Osteoblast (primary cell): ENCODE measurements at regions not wholly inside any gene's neighbourhood (a gene's known extent, or its start where the extent isn't known, plus 50 kb on each side); places are given as distances from the start of the nearest gene placed in this dataset.
"Not testable (repeated sequence)": the region's sequence is repeated elsewhere in the genome, so short reads cannot be mapped to it uniquely, and the experiment has no call there.

Source experiments
- DNase-seq: peaks from one replicate; pipeline ENCODE4 v3.0.0; 2011; ENCODE audit warnings: low spot score, mixed read lengths; ENCODE audit not compliant: insufficient read length; ENCODE audit errors: missing footprints
- H2AFZ ChIP-seq: 2 replicates; pipeline ENCODE4 v1.6.0; 2011; ENCODE audit warnings: mild to moderate bottlenecking, low read length
- H3K27ac ChIP-seq: 2 replicates; pipeline ENCODE4 v1.5.1; 2011; ENCODE audit warnings: mild to moderate bottlenecking, low read depth, low read length, moderate library complexity
- H3K27me3 ChIP-seq: 2 replicates; pipeline ENCODE4 v1.6.0; 2012; ENCODE audit warnings: mild to moderate bottlenecking, control low read depth, inconsistent platforms, low read length, moderate library complexity; ENCODE audit not compliant: insufficient read depth
- H3K36me3 ChIP-seq: 2 replicates; pipeline ENCODE4 v1.5.1; 2011; ENCODE audit warnings: mild to moderate bottlenecking, low read length, control low read depth, moderate library complexity; ENCODE audit not compliant: insufficient read depth
- H3K4me1 ChIP-seq: 2 replicates; pipeline ENCODE4 v1.5.1; 2011; ENCODE audit warnings: mild to moderate bottlenecking, low read length, control low read depth, moderate library complexity; ENCODE audit not compliant: insufficient read depth
- H3K4me2 ChIP-seq: 2 replicates; pipeline ENCODE4 v1.6.0; 2011; ENCODE audit warnings: mild to moderate bottlenecking, low read length; ENCODE audit not compliant: insufficient read depth
- H3K4me3 ChIP-seq: fragments of 200-600 bp; sonication (generic); 3 replicates; pipeline ENCODE4 v1.5.1; 2012; ENCODE audit warnings: mild to moderate bottlenecking, low read length, inconsistent platforms; ENCODE audit not compliant: insufficient read depth
- H3K79me2 ChIP-seq: 2 replicates; pipeline ENCODE4 v1.6.0; 2012; ENCODE audit warnings: mild to moderate bottlenecking, low read length, control low read depth, inconsistent platforms; ENCODE audit not compliant: insufficient read depth
- H3K9me3 ChIP-seq: 2 replicates; pipeline ENCODE4 v1.5.1; 2011; ENCODE audit warnings: low read depth, low read length, control low read depth
- H4K20me1 ChIP-seq: 2 replicates; pipeline ENCODE4 v1.6.0; 2012; ENCODE audit warnings: mild to moderate bottlenecking, low read length, control low read depth; ENCODE audit not compliant: insufficient read depth
- TF ChIP-seq, protein P1 (sequence below): IDR thresholded peaks from 2 replicates; pipeline ENCODE4 v1.5.1; 2011; ENCODE audit warnings: mild to moderate bottlenecking, low read depth, low read length, moderate library complexity; ENCODE audit errors: extremely low read depth

DNA sequence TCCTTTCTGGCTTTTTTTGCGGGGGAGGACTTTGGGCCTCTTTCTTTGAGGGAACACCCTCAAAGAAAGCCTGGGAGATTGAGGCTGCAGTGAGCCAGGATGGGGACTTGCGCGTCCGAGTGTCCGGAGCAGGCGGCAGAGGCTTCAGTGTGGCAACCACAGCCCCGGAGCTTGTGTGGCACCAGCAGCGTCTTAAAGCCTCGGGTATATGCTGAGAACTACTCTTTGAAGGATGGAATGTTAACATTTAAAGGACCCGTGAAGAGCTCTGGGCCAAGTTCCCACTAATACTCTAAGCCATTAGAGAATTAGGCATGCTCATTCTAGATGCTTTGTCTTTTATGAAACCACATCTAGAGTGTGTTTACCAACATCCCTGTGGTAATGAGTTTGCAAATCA lies 168.2 kb downstream of the SEPTIN7 start:
- Histone ChIP-seq H3K4me1 (no peaks in the 10 kb centered on the region), H3K79me2 (no peaks in the 10 kb centered on the region), H3K27me3 (peaks cover 6% of the 10 kb centered on the region), H3K27ac (no peak overlapping the region), H3K36me3 (no peaks in the 10 kb centered on the region), H2AFZ (no peak overlapping the region), H3K9me3 (no peaks in the 10 kb centered on the region), H3K4me2 (no peak overlapping the region), H3K4me3 (no peak overlapping the region), H4K20me1 (no peaks in the 10 kb centered on the region)
- DNase-seq = peak; percentile 73
- TF ChIP-seq, protein P1, sequence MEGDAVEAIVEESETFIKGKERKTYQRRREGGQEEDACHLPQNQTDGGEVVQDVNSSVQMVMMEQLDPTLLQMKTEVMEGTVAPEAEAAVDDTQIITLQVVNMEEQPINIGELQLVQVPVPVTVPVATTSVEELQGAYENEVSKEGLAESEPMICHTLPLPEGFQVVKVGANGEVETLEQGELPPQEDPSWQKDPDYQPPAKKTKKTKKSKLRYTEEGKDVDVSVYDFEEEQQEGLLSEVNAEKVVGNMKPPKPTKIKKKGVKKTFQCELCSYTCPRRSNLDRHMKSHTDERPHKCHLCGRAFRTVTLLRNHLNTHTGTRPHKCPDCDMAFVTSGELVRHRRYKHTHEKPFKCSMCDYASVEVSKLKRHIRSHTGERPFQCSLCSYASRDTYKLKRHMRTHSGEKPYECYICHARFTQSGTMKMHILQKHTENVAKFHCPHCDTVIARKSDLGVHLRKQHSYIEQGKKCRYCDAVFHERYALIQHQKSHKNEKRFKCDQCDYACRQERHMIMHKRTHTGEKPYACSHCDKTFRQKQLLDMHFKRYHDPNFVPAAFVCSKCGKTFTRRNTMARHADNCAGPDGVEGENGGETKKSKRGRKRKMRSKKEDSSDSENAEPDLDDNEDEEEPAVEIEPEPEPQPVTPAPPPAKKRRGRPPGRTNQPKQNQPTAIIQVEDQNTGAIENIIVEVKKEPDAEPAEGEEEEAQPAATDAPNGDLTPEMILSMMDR = no peak

DNA sequence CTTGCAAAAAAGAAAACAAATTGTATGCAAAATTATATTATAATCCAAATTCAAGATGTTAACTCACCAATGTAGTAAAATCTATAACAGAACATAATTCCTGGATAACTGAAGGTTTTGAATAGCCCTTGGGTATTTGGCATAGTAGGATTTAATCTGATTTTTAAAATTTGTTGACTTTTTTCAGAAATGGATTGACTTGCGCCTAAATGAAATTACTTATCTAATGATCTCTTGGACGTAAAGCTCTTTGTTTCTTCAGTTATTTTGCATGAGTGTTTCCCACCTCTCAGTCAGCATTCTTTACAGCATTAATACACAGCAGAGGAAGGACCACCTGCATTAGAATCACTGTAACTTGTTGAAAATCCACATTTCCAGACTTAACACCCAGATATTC lies 169.6 kb downstream of the SEPTIN7 start:
- TF ChIP-seq, protein P1 = no peak
- H3K4me2 ChIP-seq = no peak overlapping the region
- H3K36me3 ChIP-seq = no peaks in the 10 kb centered on the region
- no peak overlapping the region for H3K4me3 ChIP-seq
- H3K4me1 ChIP-seq = no peaks in the 10 kb centered on the region
- no peak overlapping the region for H2AFZ ChIP-seq
- no peaks in the 10 kb centered on the region for H3K79me2 ChIP-seq
- H4K20me1 ChIP-seq = no peaks in the 10 kb centered on the region
- DNase-seq = no peak
- peaks cover 6% of the 10 kb centered on the region for H3K27me3 ChIP-seq
- no peak overlapping the region for H3K27ac ChIP-seq
- H3K9me3 ChIP-seq = no peaks in the 10 kb centered on the region

DNA sequence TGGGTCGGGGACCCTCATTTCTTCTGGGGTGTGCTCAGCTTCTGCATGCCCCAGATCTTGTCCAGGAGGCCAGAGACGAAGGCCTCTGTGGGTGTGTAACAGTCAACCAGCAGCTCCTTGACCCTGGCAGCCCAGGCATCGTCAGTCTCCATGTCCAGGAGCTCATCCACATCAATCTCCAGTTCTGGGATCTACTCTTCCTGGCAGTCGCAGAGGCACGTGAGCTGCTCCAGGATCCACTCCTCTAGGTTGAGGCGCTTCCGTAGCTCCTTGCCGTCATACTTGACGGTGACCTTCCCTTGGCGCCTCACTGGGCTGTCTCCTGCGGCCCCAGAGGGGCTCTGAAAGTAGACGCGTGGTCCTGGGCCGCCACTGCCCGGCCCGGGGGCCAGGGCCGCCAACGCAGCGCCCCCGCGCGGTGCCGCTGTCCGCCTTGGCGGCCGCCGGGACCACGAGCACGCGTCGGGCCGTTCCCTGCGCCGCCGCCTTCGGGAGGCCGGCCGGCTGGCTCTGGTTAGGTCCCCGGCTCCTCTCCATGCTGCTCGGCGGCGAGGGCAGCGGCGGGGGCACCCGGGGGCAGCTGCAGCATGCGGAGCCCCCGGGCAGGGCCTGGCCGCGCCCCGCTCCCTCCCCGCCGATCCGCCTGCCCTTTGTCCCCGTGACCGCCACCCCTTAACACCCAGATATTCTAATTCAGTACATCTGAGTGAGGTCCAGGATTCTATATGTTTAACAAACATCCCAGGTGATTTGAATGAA lies 170.5 kb downstream of the SEPTIN7 start:
- no peaks in the 10 kb centered on the region for H3K4me1 ChIP-seq
- H4K20me1 ChIP-seq = no peaks in the 10 kb centered on the region
- H2AFZ ChIP-seq = no peak overlapping the region
- H3K79me2 ChIP-seq = no peaks in the 10 kb centered on the region
- H3K4me3 ChIP-seq = peak overlapping the region; percentile 28
- TF ChIP-seq, protein P1 = no peak
- no peaks in the 10 kb centered on the region for H3K36me3 ChIP-seq
- peak; percentile 76 for DNase-seq
- H3K9me3 ChIP-seq = no peaks in the 10 kb centered on the region
- no peak overlapping the region for H3K27ac ChIP-seq
- H3K4me2 ChIP-seq = peak overlapping the region; percentile 18
- H3K27me3 ChIP-seq = peaks cover 6% of the 10 kb centered on the region

DNA sequence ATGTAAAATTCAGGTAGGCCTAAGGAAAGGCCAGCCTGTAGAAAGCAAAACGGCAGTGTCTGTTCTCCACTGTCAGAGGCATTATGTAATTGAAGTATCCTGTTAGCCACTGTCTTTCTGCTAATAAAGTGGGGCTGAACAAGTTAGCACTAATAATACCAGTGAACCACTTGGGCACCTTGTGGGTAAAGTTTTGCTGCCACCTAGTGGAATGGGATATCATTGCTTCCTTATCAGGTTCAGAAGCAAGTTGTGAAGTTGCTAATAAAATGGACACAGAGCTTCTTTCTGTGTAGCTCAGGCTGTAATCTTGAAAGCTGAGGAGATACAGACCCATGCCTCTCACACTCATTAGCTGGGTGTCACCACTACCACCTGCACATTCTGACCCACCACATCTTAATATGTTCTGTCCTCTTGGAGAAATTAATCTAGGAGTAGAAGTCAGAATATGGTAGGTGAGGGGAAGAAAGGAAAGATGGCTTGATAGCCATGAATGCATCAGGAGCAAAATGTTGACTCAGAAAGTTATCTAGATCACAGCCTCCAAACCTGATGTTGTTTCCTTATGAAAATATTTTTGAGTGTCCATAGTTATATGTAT lies 175.1 kb downstream of the SEPTIN7 start:
- Histone ChIP-seq H3K27ac (no peak overlapping the region), H3K36me3 (no peaks in the 10 kb centered on the region), H3K4me2 (no peak overlapping the region), H3K4me1 (no peaks in the 10 kb centered on the region), H3K4me3 (no peak overlapping the region), H3K27me3 (peaks cover 12% of the 10 kb centered on the region), H3K79me2 (no peaks in the 10 kb centered on the region), H4K20me1 (no peaks in the 10 kb centered on the region), H2AFZ (no peak overlapping the region), H3K9me3 (no peaks in the 10 kb centered on the region)
- peak; percentile 71 for DNase-seq
- TF ChIP-seq, protein P1 = peak; percentile 74

DNA sequence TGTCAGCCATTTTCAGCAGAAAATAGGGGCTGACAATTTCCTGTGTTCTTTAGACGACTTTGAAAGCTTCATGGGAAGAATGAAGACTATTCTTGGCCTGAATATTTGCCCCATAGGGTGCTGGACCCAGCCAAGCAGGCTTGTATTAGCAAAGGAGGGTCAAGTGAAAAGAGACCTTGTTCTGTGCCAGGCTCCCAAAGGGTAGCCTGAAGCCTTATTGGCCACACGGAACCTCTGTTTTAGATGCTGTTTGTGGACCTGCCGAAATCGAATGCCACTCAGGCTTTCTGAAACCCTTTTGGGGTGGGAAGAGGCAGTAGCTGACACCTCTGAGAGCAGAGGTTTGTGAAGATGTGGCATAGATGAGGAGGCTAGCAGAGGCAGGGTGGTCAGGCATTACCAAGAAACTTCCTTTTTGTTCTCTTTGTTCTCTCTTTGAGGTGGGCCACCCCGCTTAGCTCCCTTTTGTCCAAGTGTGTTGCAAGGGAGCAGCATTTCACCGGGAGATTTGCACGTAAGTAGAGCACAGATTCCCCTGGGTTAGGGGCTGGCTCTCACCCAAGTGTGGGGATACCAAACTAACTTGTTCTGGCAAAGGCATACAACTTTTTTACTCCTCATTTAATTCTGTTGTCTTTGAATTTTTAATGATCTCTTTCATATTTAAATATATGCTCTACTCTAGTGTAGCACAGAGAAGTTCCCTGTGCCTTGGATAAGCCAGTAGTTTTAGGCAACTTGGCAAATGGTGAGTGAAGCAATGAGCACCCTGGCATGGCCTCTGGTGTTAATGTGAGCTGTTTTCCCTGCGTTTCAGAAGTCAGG lies 174.0 kb upstream of the EEPD1 start:
- H3K79me2 ChIP-seq, H2AFZ ChIP-seq, H3K4me3 ChIP-seq, H3K27ac ChIP-seq, H3K36me3 ChIP-seq, H3K4me2 ChIP-seq, DNase-seq, H4K20me1 ChIP-seq, H3K4me1 ChIP-seq, H3K27me3 ChIP-seq, H3K9me3 ChIP-seq: not testable (repeated sequence)
